Spleen (tissue), 11 donors: ENCODE measurements at regions not wholly inside any gene's neighbourhood (a gene's known extent, or its start where the extent isn't known, plus 50 kb on each side); places are given as distances from the start of the nearest gene placed in this dataset.

ENCODE experiments used
- DNase-seq: peaks from one replicate; pipeline ENCODE4 v3.0.0-alpha.2; 2020
- H3K27ac ChIP-seq, 8 donors: fragments of 200-600 bp; sonication (generic) in 7 of 8; 1 replicate in 4 of 8; 2 replicates in 4 of 8; pipeline versions ENCODE4 v1.5.0 to v1.8.0; 2016 to 2021; ENCODE audit warnings: inconsistent platforms in 4 of 8, mild to moderate bottlenecking in 4 of 8, moderate library complexity in 1 of 8
- H3K27me3 ChIP-seq, 7 donors: fragments of 200-600 bp; sonication (generic) in 6 of 7; replicated peaks in 1 of 7; 1 replicate in 4 of 7; 2 replicates in 3 of 7; pipeline versions ENCODE4 v1.5.0 to v1.8.0; 2016 to 2021; ENCODE audit warnings: inconsistent platforms in 3 of 7, mild to moderate bottlenecking in 1 of 7
- H3K36me3 ChIP-seq, 6 donors: fragments of 200-600 bp; sonication (generic) in 5 of 6; 1 replicate in 4 of 6; 2 replicates in 2 of 6; pipeline versions ENCODE4 v1.5.0 to v1.8.0; 2016 to 2021; ENCODE audit warnings: inconsistent platforms in 2 of 6
- H3K4me1 ChIP-seq, 6 donors: fragments of 200-600 bp; sonication (generic) in 5 of 6; 1 replicate in 3 of 6; 2 replicates in 3 of 6; pipeline versions ENCODE4 v1.5.0 to v1.8.0; 2016 to 2021; ENCODE audit warnings: inconsistent platforms in 3 of 6
- H3K4me3 ChIP-seq, 8 donors: fragments of 200-600 bp; sonication (generic) in 7 of 8; 1 replicate in 4 of 8; 2 replicates in 4 of 8; pipeline versions ENCODE4 v1.5.0 to v1.8.0; 2016 to 2021; ENCODE audit warnings: inconsistent platforms in 4 of 8, mild to moderate bottlenecking in 4 of 8, moderate library complexity in 2 of 8
- H3K9me3 ChIP-seq, 8 donors: fragments of 200-600 bp; sonication (generic) in 7 of 8; 1 replicate in 4 of 8; 2 replicates in 4 of 8; pipeline versions ENCODE4 v1.5.0 to v1.8.0; 2016 to 2021; ENCODE audit warnings: inconsistent platforms in 4 of 8
- CTCF ChIP-seq, 11 experiments: fragments of 200-600 bp in 7 of 11; fragments of 450-650 bp in 4 of 11; sonication (generic) in 4 of 11; IDR thresholded peaks in 8 of 11; conservative IDR thresholded peaks in 3 of 11; 1 replicate in 7 of 11; 2 replicates in 4 of 11; pipeline versions ENCODE4 v1.4.0 to v1.8.0; 2016 to 2021; ENCODE audit warnings: antibody characterized with exemption in 11 of 11, inconsistent platforms in 4 of 11, mild to moderate bottlenecking in 1 of 11
- POLR2A ChIP-seq, 3 donors: fragments of 450-650 bp; IDR thresholded peaks; one replicate each; pipeline ENCODE4 v1.5.1; 2017; ENCODE audit warnings: antibody characterized with exemption in 3 of 3, mild to moderate bottlenecking in 1 of 3
- POLR2AphosphoS5 ChIP-seq, 3 donors: sonication (generic); formaldehyde crosslinking; IDR thresholded peaks; one replicate each; pipeline ENCODE4 v1.5.1; 2017; ENCODE audit warnings: antibody characterized with exemption in 3 of 3
- WGBS, 5 donors: extraction: QIAGEN DNeasy Blood & Tissue Kit in 3 of 5; methylation state at CpG; one replicate each; pipeline versions ENCODE4 v1.1.5 to v1.1.7; 2013 to 2018; 5-methylcytosine and 5-hydroxymethylcytosine counted together
- intact Hi-C: fragments of 100-400 bp; cut with DNase I; formaldehyde crosslinking; loops from one replicate; pipeline ENCODE4 v1.15.0; 2023; ENCODE audit warnings: low total_unique reads
- donor health status: healthy with polysubstance abuse.
- donor health status: DM: no; HTN: no; CAD: no; lungs with moderate emphysema.
- donor health status: DM: no; HTN: no; CAD: no.
- donor health status: Bipolar disorder and iron deficiency.
- donor health status: healthy.
- donor health status: DM: no; HTN: no; CAD: no.
- donor health status: DM: yes; HTN: yes; CAD: no.

- no peaks in the 10 kb centered on the region for H3K27me3 ChIP-seq
- TF ChIP-seq CTCF (IDR thresholded peaks at IDR 0.05 in 8 of 11, conservative IDR thresholded peaks at IDR 0.05 in 3 of 11) (no peak), POLR2A (IDR thresholded peaks at IDR 0.05) (no peak), POLR2AphosphoS5 (IDR thresholded peaks at IDR 0.05) (no peak)
- no peak overlapping the region for H3K4me3 ChIP-seq
- peaks cover 0 to 4% (median 0%) of the 10 kb centered on the region in 8 donors for H3K9me3 ChIP-seq
- no peaks in the 10 kb centered on the region for H3K36me3 ChIP-seq
- no peak for DNase-seq
- H3K27ac ChIP-seq, result no peak overlapping the region
- intact Hi-C loops, result no loop called here
- H3K4me1 ChIP-seq, result no peaks in the 10 kb centered on the region
- WGBS, 5 donors, result 72 to 93% (median 88%) methylated on average over 2 of the region's 2 CpGs
These were observed 1352.0 kb upstream of the NUDT12 start for GRCh38 chr5:104914536-104915070.

GRCh38 chr5:104913841-104914281 is 1351.3 kb upstream of the NUDT12 start:
- no peak overlapping the region for H3K27ac ChIP-seq
- no peak for TF ChIP-seq POLR2AphosphoS5 (IDR thresholded peaks at IDR 0.05)
- no peak for TF ChIP-seq POLR2A (IDR thresholded peaks at IDR 0.05)
- TF ChIP-seq CTCF (IDR thresholded peaks at IDR 0.05 in 8 of 11, conservative IDR thresholded peaks at IDR 0.05 in 3 of 11), result no peak
- no peaks in the 10 kb centered on the region for H3K4me1 ChIP-seq
- peaks cover 0 to 4% (median 0%) of the 10 kb centered on the region in 8 donors for H3K9me3 ChIP-seq
- no peaks in the 10 kb centered on the region for H3K36me3 ChIP-seq
- 63 to 76% (median 72%) methylated on average over 3 of the region's 3 CpGs for WGBS, 5 donors
- no peaks in the 10 kb centered on the region for H3K27me3 ChIP-seq
- intact Hi-C loops, result no loop called here
- DNase-seq, result no peak
- no peak overlapping the region for H3K4me3 ChIP-seq

- H3K27me3 ChIP-seq, result no peaks in the 10 kb centered on the region
- TF ChIP-seq POLR2AphosphoS5 (IDR thresholded peaks at IDR 0.05) (no peak), POLR2A (IDR thresholded peaks at IDR 0.05) (no peak), CTCF (IDR thresholded peaks at IDR 0.05 in 8 of 11, conservative IDR thresholded peaks at IDR 0.05 in 3 of 11) (no peak)
- no peaks in the 10 kb centered on the region for H3K36me3 ChIP-seq
- no peak for DNase-seq
- H3K4me1 ChIP-seq, result no peaks in the 10 kb centered on the region
- WGBS, 5 donors, result 82 to 88% (median 88%) methylated on average over 2 of the region's 2 CpGs
- H3K9me3 ChIP-seq, result no peaks in the 10 kb centered on the region
- intact Hi-C loops, result no loop called here
- H3K27ac ChIP-seq, result no peak overlapping the region
- H3K4me3 ChIP-seq, result no peak overlapping the region
These were observed 1347.2 kb upstream of the NUDT12 start for GRCh38 chr5:104909803-104910202.

- Histone ChIP-seq H3K4me3 (no peak overlapping the region), H3K4me1 (no peaks in the 10 kb centered on the region), H3K36me3 (no peaks in the 10 kb centered on the region), H3K9me3 (no peaks in the 10 kb centered on the region), H3K27ac (no peak overlapping the region), H3K27me3 (no peaks in the 10 kb centered on the region)
- 76 to 94% (median 84%) methylated on average over 1 of the region's 1 CpG for WGBS, 5 donors
- no peak for DNase-seq
- TF ChIP-seq POLR2AphosphoS5 (IDR thresholded peaks at IDR 0.05), result no peak
- no peak for TF ChIP-seq CTCF (IDR thresholded peaks at IDR 0.05 in 8 of 11, conservative IDR thresholded peaks at IDR 0.05 in 3 of 11)
- TF ChIP-seq POLR2A (IDR thresholded peaks at IDR 0.05), result no peak
- intact Hi-C loops, result no loop called here
These were observed 1342.0 kb upstream of the NUDT12 start for GRCh38 chr5:104904561-104904960.
